ENCODE measurements at regions not wholly inside any gene's neighbourhood (a gene's known extent, or its start where the extent isn't known, plus 50 kb on each side); places are given as distances from the start of the nearest gene placed in this dataset.
A peak's percentile ranks its signal among the peaks of the same experiment; 100 is the strongest.

- no peak overlapping the region for H3K4me3 ChIP-seq (ENCODE audit: low read length)
These were observed 283.0 kb upstream of the PRKD1 start for GRCh38 chr14:30210630-30211029.

DNA sequence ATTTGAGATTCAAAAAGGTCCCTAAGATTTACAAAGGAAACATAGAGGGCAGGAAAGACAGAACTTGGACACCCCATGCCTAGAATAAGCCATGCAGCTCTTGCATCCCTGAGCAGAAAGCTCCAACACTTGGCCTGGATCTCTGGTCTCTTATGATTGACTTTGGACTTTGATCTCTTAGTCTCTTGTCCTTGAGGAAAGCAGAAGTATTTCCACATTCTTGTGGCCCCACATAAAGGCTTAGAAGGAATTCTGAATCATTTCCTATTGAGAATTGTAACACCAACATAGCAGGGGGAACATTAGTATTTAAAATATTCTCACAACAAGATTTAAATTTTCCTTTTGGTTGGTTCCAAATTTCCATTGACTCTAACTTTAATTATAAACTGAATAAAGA lies 283.7 kb upstream of the PRKD1 start:
- DNase-seq (ENCODE audit: low read depth) = no peak
- TF ChIP-seq CTCF (IDR thresholded peaks at IDR 0.05; ENCODE audit: insufficient read depth, low read depth, low read length, missing control alignments) = no peak
- no peak overlapping the region for H3K4me3 ChIP-seq (ENCODE audit: low read length)

More at GRCh38 chr14:30210630-30211029, 283.0 kb upstream of the PRKD1 start:
- no peak for TF ChIP-seq CTCF (IDR thresholded peaks at IDR 0.05; ENCODE audit: insufficient read depth, low read depth, low read length, missing control alignments)
- peak; percentile 42 for DNase-seq (ENCODE audit: low read depth)

- H3K4me3 ChIP-seq (ENCODE audit: low read length) = no peak overlapping the region
- DNase-seq (ENCODE audit: low read depth) = peak; percentile 43
- TF ChIP-seq CTCF (IDR thresholded peaks at IDR 0.05; ENCODE audit: insufficient read depth, low read depth, low read length, missing control alignments) = no peak
These were observed 286.4 kb upstream of the PRKD1 start for GRCh38 chr14:30214014-30214413.

DNA sequence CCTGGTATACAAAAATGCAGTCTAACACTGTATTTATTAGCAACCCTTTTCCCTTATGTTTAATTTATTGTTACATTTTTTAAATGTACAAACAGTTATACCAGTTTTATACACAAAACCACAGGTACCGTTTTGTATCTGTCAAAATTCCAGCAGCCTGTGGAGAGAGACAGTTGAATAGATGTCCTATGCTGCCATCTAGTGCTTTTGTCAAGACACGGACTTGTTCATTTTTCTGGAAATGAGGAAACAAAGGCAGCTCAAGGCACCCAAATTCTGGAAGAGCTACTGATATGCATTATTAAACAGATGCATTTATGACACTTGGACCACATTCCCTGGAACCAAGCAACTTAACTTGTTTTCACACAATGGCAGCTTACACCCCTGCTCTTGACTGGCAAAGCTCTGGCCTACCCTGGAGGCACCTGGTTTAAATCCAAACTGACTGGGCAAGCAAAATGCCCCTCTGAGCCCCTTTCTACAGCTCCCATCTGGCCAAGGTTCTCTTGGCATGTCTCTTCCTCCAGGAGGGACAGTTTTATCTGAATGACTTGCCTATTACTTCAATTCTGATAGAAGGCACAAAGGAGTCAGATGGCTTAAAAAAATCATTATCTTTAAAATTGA lies 286.9 kb upstream of the PRKD1 start:
- H3K4me3 ChIP-seq (ENCODE audit: low read length) = no peak overlapping the region
- DNase-seq (ENCODE audit: low read depth) = peak; percentile 76
- peak; percentile 64 for TF ChIP-seq CTCF (IDR thresholded peaks at IDR 0.05; ENCODE audit: insufficient read depth, low read depth, low read length, missing control alignments)

DNA sequence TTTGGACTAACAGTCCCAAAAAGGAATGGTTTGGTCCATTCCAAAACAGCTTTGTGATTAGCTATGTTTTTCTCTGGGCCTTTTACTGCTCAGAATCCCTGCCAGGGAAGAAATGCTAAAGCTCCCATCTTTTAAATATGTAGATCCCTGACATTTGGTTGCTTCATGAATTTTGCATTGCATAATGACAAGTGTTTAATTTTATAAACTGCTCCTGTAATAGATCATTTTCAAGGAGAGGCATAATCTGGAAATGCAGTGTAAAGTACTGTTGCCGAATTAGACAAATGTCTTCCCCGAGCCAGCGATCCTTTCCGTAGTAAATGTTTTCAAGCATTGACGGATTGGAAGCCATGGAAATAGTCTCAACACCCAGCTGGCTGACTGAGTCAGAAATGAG lies 291.3 kb upstream of the PRKD1 start:
- DNase-seq (ENCODE audit: low read depth) = no peak
- TF ChIP-seq CTCF (IDR thresholded peaks at IDR 0.05; ENCODE audit: insufficient read depth, low read depth, low read length, missing control alignments) = no peak
- no peak overlapping the region for H3K4me3 ChIP-seq (ENCODE audit: low read length)

DNA sequence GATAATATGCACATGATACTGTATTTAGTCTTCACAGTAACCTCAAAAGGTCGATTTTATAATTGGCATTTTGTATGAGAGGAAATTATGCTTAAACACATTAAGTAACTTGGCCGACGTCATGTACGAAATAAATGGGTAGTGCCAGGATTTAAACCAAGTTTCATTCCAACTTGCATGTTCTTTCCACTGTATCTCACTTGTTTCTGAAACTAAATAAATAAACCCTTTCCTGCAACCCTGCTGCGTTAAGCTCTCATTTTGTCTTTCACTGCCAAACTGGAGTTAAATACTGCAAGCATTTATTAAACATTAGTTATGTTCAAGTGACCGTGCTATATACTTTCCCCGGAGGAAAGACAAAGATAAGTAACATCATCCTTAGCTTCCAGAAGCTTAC lies 293.9 kb upstream of the PRKD1 start:
- no peak for TF ChIP-seq CTCF (IDR thresholded peaks at IDR 0.05; ENCODE audit: insufficient read depth, low read depth, low read length, missing control alignments)
- DNase-seq (ENCODE audit: low read depth) = no peak
- H3K4me3 ChIP-seq (ENCODE audit: low read length) = no peak overlapping the region

DNA sequence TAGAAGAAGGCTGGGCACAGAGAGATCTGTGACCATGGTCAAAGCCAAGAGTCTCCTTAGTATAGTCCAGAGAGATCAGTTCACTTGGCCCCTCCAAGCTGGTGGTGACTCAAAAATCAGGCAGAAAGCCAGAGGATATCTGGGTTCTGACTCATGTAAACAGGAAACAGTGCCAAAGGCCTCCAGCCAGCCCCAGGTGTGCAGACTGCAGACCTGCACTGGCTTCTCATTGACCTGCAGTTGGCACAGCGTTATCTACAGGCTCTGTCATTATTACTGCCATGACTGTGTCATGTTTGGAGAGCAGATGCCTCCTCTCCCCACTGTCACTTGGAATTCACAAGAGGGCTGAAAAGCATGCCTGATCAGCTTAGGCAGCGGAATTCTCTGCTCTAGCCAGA lies 295.7 kb upstream of the PRKD1 start:
- no peak for TF ChIP-seq CTCF (IDR thresholded peaks at IDR 0.05; ENCODE audit: insufficient read depth, low read depth, low read length, missing control alignments)
- peak; percentile 84 for DNase-seq (ENCODE audit: low read depth)
- no peak overlapping the region for H3K4me3 ChIP-seq (ENCODE audit: low read length)
